Right atrium auricular region (tissue), 2 donors: ENCODE measurements at regions not wholly inside any gene's neighbourhood (a gene's known extent, or its start where the extent isn't known, plus 50 kb on each side); places are given as distances from the start of the nearest gene placed in this dataset.

ENCODE experiments used
- DNase-seq: peaks from one replicate; pipeline ENCODE4 v3.0.0-alpha.2; 2019; ENCODE audit warnings: low spot score
- H3K27ac ChIP-seq, 2 donors: fragments of 200-600 bp; sonication (generic); 1 replicate in 1 of 2; 2 replicates in 1 of 2; pipeline ENCODE4 v1.5.1; 2016 to 2019
- H3K27me3 ChIP-seq, 2 donors: fragments of 200-600 bp; sonication (generic); one replicate each; pipeline versions ENCODE4 v1.5.1 to v1.6.0; 2017 to 2019
- H3K36me3 ChIP-seq: fragments of 200-600 bp; sonication (generic); one replicate; pipeline ENCODE4 v1.5.1; 2016
- H3K4me1 ChIP-seq, 2 donors: fragments of 200-600 bp; sonication (generic); one replicate each; pipeline versions ENCODE4 v1.5.1 to v1.6.0; 2017 to 2019
- H3K4me3 ChIP-seq, 2 donors: fragments of 200-600 bp; sonication (generic); 1 replicate in 1 of 2; 2 replicates in 1 of 2; pipeline ENCODE4 v1.5.1; 2017 to 2019; ENCODE audit warnings: mild to moderate bottlenecking in 1 of 2, moderate library complexity in 1 of 2
- H3K9me3 ChIP-seq, 2 donors: fragments of 200-600 bp; sonication (generic); one replicate each; pipeline ENCODE4 v1.5.1; 2019
- CTCF ChIP-seq, 2 donors: fragments of 200-600 bp; sonication (generic); IDR thresholded peaks; one replicate each; pipeline ENCODE4 v1.5.1; 2019; ENCODE audit warnings: antibody characterized with exemption in 2 of 2

- Histone ChIP-seq H3K4me1 (no peaks in the 10 kb centered on the region), H3K4me3 (no peak overlapping the region), H3K27ac (no peak overlapping the region), H3K27me3 (no peaks in the 10 kb centered on the region), H3K9me3 (no peaks in the 10 kb centered on the region), H3K36me3 (no peaks in the 10 kb centered on the region)
- no peak for DNase-seq
- TF ChIP-seq CTCF (IDR thresholded peaks at IDR 0.05) = no peak
Observed at GRCh38 chr2:228845162-228845925, 425.7 kb downstream of the PID1 start.

- Histone ChIP-seq H3K9me3 (no peaks in the 10 kb centered on the region), H3K4me1 (no peaks in the 10 kb centered on the region), H3K4me3 (no peak overlapping the region), H3K36me3 (no peaks in the 10 kb centered on the region), H3K27me3 (no peaks in the 10 kb centered on the region), H3K27ac (no peak overlapping the region)
- no peak for DNase-seq
- TF ChIP-seq CTCF (IDR thresholded peaks at IDR 0.05) = no peak
Observed at GRCh38 chr2:228841877-228842276, 429.2 kb downstream of the PID1 start.

- no peak overlapping the region for H3K4me3 ChIP-seq
- H3K27ac ChIP-seq = peak overlapping the region in 1 of 2 donors; percentile 16
- no peaks in the 10 kb centered on the region for H3K4me1 ChIP-seq
- TF ChIP-seq CTCF (IDR thresholded peaks at IDR 0.05) = no peak
- H3K36me3 ChIP-seq = no peaks in the 10 kb centered on the region
- DNase-seq = no peak
- H3K9me3 ChIP-seq = no peaks in the 10 kb centered on the region
- no peaks in the 10 kb centered on the region for H3K27me3 ChIP-seq
Observed at GRCh38 chr2:228841475-228841874, 429.6 kb downstream of the PID1 start.

- H3K4me1 ChIP-seq = no peaks in the 10 kb centered on the region
- DNase-seq = no peak
- no peaks in the 10 kb centered on the region for H3K9me3 ChIP-seq
- H3K36me3 ChIP-seq = no peaks in the 10 kb centered on the region
- no peak for TF ChIP-seq CTCF (IDR thresholded peaks at IDR 0.05)
- no peaks in the 10 kb centered on the region for H3K27me3 ChIP-seq
- no peak overlapping the region for H3K4me3 ChIP-seq
- H3K27ac ChIP-seq = peak overlapping the region in 1 of 2 donors; percentile 16
Observed at GRCh38 chr2:228840743-228841114, 430.4 kb downstream of the PID1 start.

GRCh38 chr2:228840113-228840742 lies 430.9 kb downstream of the PID1 start:
- H3K4me1 ChIP-seq = no peaks in the 10 kb centered on the region
- DNase-seq = no peak
- no peaks in the 10 kb centered on the region for H3K27me3 ChIP-seq
- H3K36me3 ChIP-seq = no peaks in the 10 kb centered on the region
- TF ChIP-seq CTCF (IDR thresholded peaks at IDR 0.05) = no peak
- H3K9me3 ChIP-seq = no peaks in the 10 kb centered on the region
- no peak overlapping the region for H3K27ac ChIP-seq
- H3K4me3 ChIP-seq = no peak overlapping the region
